A673 (cell line): ENCODE measurements at regions not wholly inside any gene's neighbourhood (a gene's known extent, or its start where the extent isn't known, plus 50 kb on each side); places are given as distances from the start of the nearest gene placed in this dataset.

Source experiments
- BruUV-seq: library from RNA; stranded (reverse); fragments of 400-500 nt; replicated peaks from 2 replicates; lab custom pipeline; 2021; lab: Mats Ljungman, UMichigan
- CTCF ChIA-PET: fragments of 300-600 bp; sonication (Branson Sonifier 250); formaldehyde crosslinking; loops from one replicate; lab custom pipeline; 2022; ENCODE audit warnings: antibody characterized with exemption; lab: Charles Lee
- POLR2A ChIA-PET: fragments of 300-600 bp; sonication (Branson Sonifier 250); formaldehyde crosslinking; loops from one replicate; lab custom pipeline; 2022; ENCODE audit warnings: antibody characterized with exemption; ENCODE audit not compliant: low non-redundant PET; lab: Charles Lee
- DNase-seq: peaks from one replicate; pipeline ENCODE4 v3.0.0-alpha.2; 2015; ENCODE audit warnings: low spot score
- H3K27ac ChIP-seq: fragments of 200-600 bp; sonication (generic); 2 replicates; pipeline ENCODE4 v1.5.1; 2016; ENCODE audit warnings: mixed run types, low read depth, mild to moderate bottlenecking, mixed read lengths, antibody characterized with exemption, low read length; ENCODE audit not compliant: poor library complexity, severe bottlenecking
- H3K27me3 ChIP-seq: fragments of 200-600 bp; sonication (generic); replicated peaks from 2 replicates; pipeline ENCODE4 v1.6.1; 2017; ENCODE audit warnings: mixed run types, low read depth, mild to moderate bottlenecking, mixed read lengths, antibody characterized with exemption, low read length; ENCODE audit not compliant: insufficient read depth, poor library complexity
- H3K36me3 ChIP-seq: fragments of 200-600 bp; sonication (generic); 2 replicates; pipeline ENCODE4 v1.6.1; 2016; ENCODE audit warnings: mixed run types, mild to moderate bottlenecking, mixed read lengths, antibody characterized with exemption, low read length; ENCODE audit not compliant: insufficient read depth, poor library complexity, severe bottlenecking
- H3K4me1 ChIP-seq: fragments of 200-600 bp; sonication (generic); 2 replicates; pipeline ENCODE4 v1.6.1; 2017; ENCODE audit warnings: mixed run types, mild to moderate bottlenecking, mixed read lengths, antibody characterized with exemption, low read length; ENCODE audit not compliant: insufficient read depth, poor library complexity, severe bottlenecking
- H3K4me3 ChIP-seq: fragments of 200-600 bp; sonication (generic); 2 replicates; pipeline ENCODE4 v1.5.1; 2016; ENCODE audit warnings: low read depth, mixed run types, mild to moderate bottlenecking, mixed read lengths, low read length; ENCODE audit not compliant: poor library complexity, severe bottlenecking
- H3K9me3 ChIP-seq: fragments of 200-600 bp; sonication (generic); 2 replicates; pipeline ENCODE4 v1.6.1; 2016; ENCODE audit warnings: mixed run types, low read depth, mild to moderate bottlenecking, mixed read lengths, antibody characterized with exemption, low read length; ENCODE audit not compliant: poor library complexity, severe bottlenecking
- CTCF ChIP-seq: fragments of 300-800, 200-600 bp; sonication (generic); conservative IDR thresholded peaks from 2 replicates; pipeline ENCODE4 v1.5.1; 2017; ENCODE audit warnings: low read depth, mild to moderate bottlenecking, antibody characterized with exemption, low read length, moderate library complexity, mixed read lengths
- EZH2 ChIP-seq: fragments of 200-600 bp; sonication (generic); IDR thresholded peaks from 2 replicates; pipeline ENCODE4 v1.6.1; 2017; ENCODE audit warnings: borderline replicate concordance, low read depth, mild to moderate bottlenecking, mixed read lengths, antibody characterized with exemption, low read length; ENCODE audit not compliant: poor library complexity, severe bottlenecking
- intact Hi-C: fragments of 100-400 bp; cut with micrococcal nuclease; formaldehyde crosslinking; loops from one replicate; pipeline ENCODE4 v1.10.0; 2022; ENCODE audit not compliant: unreplicated experiment

GRCh38 chr11:104322696-104323095 lies 158.7 kb upstream of the PDGFD start:
- Histone ChIP-seq H3K27me3 (no peaks in the 10 kb centered on the region), H3K27ac (no peak overlapping the region), H3K9me3 (no peaks in the 10 kb centered on the region), H3K36me3 (no peaks in the 10 kb centered on the region), H3K4me1 (no peaks in the 10 kb centered on the region), H3K4me3 (no peak overlapping the region)
- intact Hi-C loops, result no loop called here
- no peak for DNase-seq
- CTCF ChIA-PET, result no interaction called here
- BruUV-seq, result no TSS peak
- no peak for TF ChIP-seq CTCF
- TF ChIP-seq EZH2, result no peak
- POLR2A ChIA-PET, result no interaction called here

- intact Hi-C loops, result no loop called here
- DNase-seq, result no peak
- BruUV-seq, result no TSS peak
These were observed 157.0 kb upstream of the PDGFD start for GRCh38 chr11:104320956-104321355.

GRCh38 chr11:104320097-104320496 lies 156.2 kb upstream of the PDGFD start:
- H3K36me3 ChIP-seq, result no peaks in the 10 kb centered on the region
- H3K27me3 ChIP-seq, result no peaks in the 10 kb centered on the region
- ChIA-PET CTCF (no interaction called here), POLR2A (no interaction called here)
- DNase-seq, result no peak
- intact Hi-C loops, result no loop called here
- no TSS peak for BruUV-seq
- TF ChIP-seq EZH2, result no peak
- TF ChIP-seq CTCF, result no peak
- no peak overlapping the region for H3K27ac ChIP-seq
- H3K4me3 ChIP-seq, result no peak overlapping the region
- no peaks in the 10 kb centered on the region for H3K4me1 ChIP-seq
- H3K9me3 ChIP-seq, result no peaks in the 10 kb centered on the region

More at GRCh38 chr11:104320956-104321355, 157.0 kb upstream of the PDGFD start:
- no peak for TF ChIP-seq CTCF
- TF ChIP-seq EZH2, result no peak
- H3K4me3 ChIP-seq, result no peak overlapping the region
- no peaks in the 10 kb centered on the region for H3K9me3 ChIP-seq
- H3K4me1 ChIP-seq, result no peaks in the 10 kb centered on the region
- H3K27me3 ChIP-seq, result no peaks in the 10 kb centered on the region
- no peak overlapping the region for H3K27ac ChIP-seq
- H3K36me3 ChIP-seq, result no peaks in the 10 kb centered on the region
- POLR2A ChIA-PET, result interaction anchor here (0.6 kb wide), 1 partner anchor 1846 kb away, joined by 6 read pairs; no protein-coding TSS in a partner anchor
- CTCF ChIA-PET, result no interaction called here
